SK-N-SH (cell line): ENCODE measurements at regions not wholly inside any gene's neighbourhood (a gene's known extent, or its start where the extent isn't known, plus 50 kb on each side); places are given as distances from the start of the nearest gene placed in this dataset.

ENCODE experiments used
- CTCF ChIA-PET: fragments of 300-600, 350-600 bp; formaldehyde crosslinking; extraction: SDS; loops from one replicate; lab custom pipeline; 2021; lab: Yijun Ruan, JAX
- POLR2A ChIA-PET: fragments of 350-600 bp; sonication (Branson Sonifier 250); formaldehyde crosslinking; extraction: SDS; loops from one replicate; lab custom pipeline; 2020; ENCODE audit warnings: antibody characterized with exemption, inconsistent platforms; lab: Yijun Ruan, JAX
- DNase-seq: peaks from one replicate; pipeline ENCODE4 v3.0.0; 2012
- H2AFZ ChIP-seq: fragments of 200-600 bp; sonication (generic); 2 replicates; pipeline ENCODE4 v1.8.1; 2016; ENCODE audit warnings: antibody characterized with exemption, mild to moderate bottlenecking, low read depth
- H3F3A ChIP-seq: fragments of 200-600 bp; sonication (generic); replicated peaks from 2 replicates; pipeline ENCODE3; 2016; ENCODE audit warnings: antibody characterized with exemption, mild to moderate bottlenecking; ENCODE audit not compliant: insufficient read depth
- H3K27ac ChIP-seq, 2 experiments: fragments of 200-500 bp in 1 of 2; fragments of 200-600 bp in 1 of 2; sonication (Bioruptor generic) in 1 of 2; sonication (generic), shearing (Covaris generic) in 1 of 2; 2 replicates each; pipeline versions ENCODE4 v1.5.1 to v1.6.1; 2014 to 2016; ENCODE audit warnings: low read depth in 2 of 2, inconsistent platforms in 1 of 2, low read length in 1 of 2, mild to moderate bottlenecking in 1 of 2, mixed read lengths in 1 of 2
- H3K27me3 ChIP-seq: fragments of 200-600 bp; sonication (generic), shearing (Covaris generic); 2 replicates; pipeline ENCODE4 v1.6.1; 2016; ENCODE audit warnings: mixed run types; ENCODE audit not compliant: insufficient read depth
- H3K36me3 ChIP-seq, 2 experiments: fragments of 200-500 bp in 1 of 2; fragments of 200-600 bp in 1 of 2; sonication (Bioruptor generic) in 1 of 2; sonication (generic) in 1 of 2; replicated peaks in 1 of 2; 2 replicates each; pipeline versions ENCODE3 to v1.5.1; 2014 to 2016; ENCODE audit warnings: low read length in 1 of 2, mild to moderate bottlenecking in 1 of 2; ENCODE audit not compliant: insufficient read depth in 2 of 2, control insufficient read depth in 1 of 2
- H3K4me1 ChIP-seq, 2 experiments: fragments of 200-500 bp in 1 of 2; fragments of 200-600 bp in 1 of 2; sonication (Bioruptor generic) in 1 of 2; sonication (generic), shearing (Covaris generic) in 1 of 2; 2 replicates each; pipeline versions ENCODE4 v1.5.1 to v1.6.1; 2014 to 2016; ENCODE audit warnings: low read depth in 1 of 2, low read length in 1 of 2, mixed run types in 1 of 2; ENCODE audit not compliant: insufficient read depth in 2 of 2, control insufficient read depth in 1 of 2
- H3K4me2 ChIP-seq: fragments of 200-600 bp; sonication (generic), shearing (Covaris generic); 2 replicates; pipeline ENCODE4 v1.6.1; 2017; ENCODE audit warnings: mixed run types
- H3K4me3 ChIP-seq, 2 experiments: fragments of 200-500 bp in 1 of 2; fragments of 200-600 bp in 1 of 2; sonication (Bioruptor generic) in 1 of 2; sonication (generic), shearing (Covaris generic) in 1 of 2; 2 replicates each; pipeline versions ENCODE4 v1.5.1 to v1.8.1; 2014 to 2016; ENCODE audit warnings: low read depth in 2 of 2, inconsistent platforms in 1 of 2, low read length in 1 of 2, mild to moderate bottlenecking in 1 of 2, mixed read lengths in 1 of 2, moderate library complexity in 1 of 2
- H3K79me2 ChIP-seq: fragments of 200-600 bp; sonication (generic); 2 replicates; pipeline ENCODE4 v1.8.1; 2017; ENCODE audit warnings: mild to moderate bottlenecking; ENCODE audit not compliant: insufficient read depth
- H3K9ac ChIP-seq: fragments of 200-600 bp; sonication (generic); 2 replicates; pipeline ENCODE4 v1.6.1; 2017; ENCODE audit warnings: mixed run types
- H3K9me2 ChIP-seq: fragments of 200-600 bp; sonication (generic); 2 replicates; pipeline ENCODE4 v1.6.1; 2017; ENCODE audit warnings: mixed run types
- H3K9me3 ChIP-seq: fragments of 200-600 bp; sonication (generic); 2 replicates; pipeline ENCODE4 v1.6.1; 2017; ENCODE audit warnings: mixed run types, mild to moderate bottlenecking, moderate library complexity
- H4K20me1 ChIP-seq: fragments of 200-600 bp; sonication (generic); 2 replicates; pipeline ENCODE4 v1.6.1; 2017; ENCODE audit warnings: mild to moderate bottlenecking, mixed run types; ENCODE audit not compliant: insufficient read depth
- CHD2 ChIP-seq: fragments of 150-350 bp; IDR thresholded peaks from 2 replicates; pipeline ENCODE4 v1.6.1; 2018; ENCODE audit warnings: low read length; ENCODE audit not compliant: partially characterized antibody
- CTCF ChIP-seq: fragments of 200-600 bp; sonication (generic); IDR thresholded peaks from 2 replicates; pipeline ENCODE4 v1.6.1; 2017; ENCODE audit warnings: antibody characterized with exemption, mild to moderate bottlenecking, moderate library complexity
- ELF1 ChIP-seq: IDR thresholded peaks from 2 replicates; pipeline ENCODE4 v1.4.0; 2012
- EP300 ChIP-seq, 2 experiments: IDR thresholded peaks; 2 replicates each; pipeline versions ENCODE4 v1.4.0 to v1.6.1; 2012; ENCODE audit warnings: borderline replicate concordance in 1 of 2, low read depth in 1 of 2, low read length in 1 of 2
- FOSL2 ChIP-seq: IDR thresholded peaks from 2 replicates; pipeline ENCODE4 v1.4.0; 2012; ENCODE audit warnings: low read depth, mild to moderate bottlenecking, moderate library complexity, borderline replicate concordance
- FOXJ3 ChIP-seq: sonication (generic); formaldehyde crosslinking; IDR thresholded peaks from 2 replicates; pipeline ENCODE4 v1.5.1; 2020; ENCODE audit warnings: mild to moderate bottlenecking, missing genetic modification reagents
- FOXM1 ChIP-seq: IDR thresholded peaks from 2 replicates; pipeline ENCODE4 v1.4.0; 2012; ENCODE audit warnings: low read depth, mild to moderate bottlenecking
- GABPA ChIP-seq: IDR thresholded peaks from 2 replicates; pipeline ENCODE4 v1.4.0; 2012; ENCODE audit warnings: low read depth, mild to moderate bottlenecking
- GATA2 ChIP-seq: sonication (generic); formaldehyde crosslinking; IDR thresholded peaks from 2 replicates; pipeline ENCODE4 v1.5.0; 2020; ENCODE audit warnings: mild to moderate bottlenecking, missing genetic modification reagents
- IRF3 ChIP-seq: fragments of 150-350 bp; IDR thresholded peaks from 2 replicates; pipeline ENCODE4 v1.6.1; 2016; ENCODE audit warnings: mild to moderate bottlenecking, low read depth, low read length
- JUND ChIP-seq: IDR thresholded peaks from 2 replicates; pipeline ENCODE4 v1.4.0; 2012
- MAX ChIP-seq: IDR thresholded peaks from 2 replicates; pipeline ENCODE4 v1.4.0; 2012; ENCODE audit warnings: low read depth
- MXI1 ChIP-seq: IDR thresholded peaks from 2 replicates; pipeline ENCODE4 v1.6.1; 2012; ENCODE audit warnings: mild to moderate bottlenecking, low read depth, low read length, improper control_type of control experiment
- NFIC ChIP-seq: IDR thresholded peaks from 2 replicates; pipeline ENCODE4 v1.4.0; 2012; ENCODE audit warnings: borderline replicate concordance
- NRF1 ChIP-seq: IDR thresholded peaks from 2 replicates; pipeline ENCODE4 v1.6.1; 2012; ENCODE audit warnings: low read depth, mild to moderate bottlenecking, low read length
- RAD21 ChIP-seq: IDR thresholded peaks from 2 replicates; pipeline ENCODE4 v1.6.1; 2012; ENCODE audit warnings: mild to moderate bottlenecking, low read length
- RCOR1 ChIP-seq: fragments of 150-350 bp; IDR thresholded peaks from 2 replicates; pipeline ENCODE4 v1.6.1; 2017; ENCODE audit warnings: antibody characterized with exemption, low read length
- REST ChIP-seq: IDR thresholded peaks from 2 replicates; pipeline ENCODE4 v1.6.1; 2012; ENCODE audit warnings: mild to moderate bottlenecking, low read depth, low read length, moderate library complexity
- RFX5 ChIP-seq: IDR thresholded peaks from 2 replicates; pipeline ENCODE4 v1.6.1; 2012; ENCODE audit warnings: mild to moderate bottlenecking, improper control_type of control experiment, low read length
- RXRA ChIP-seq: IDR thresholded peaks from 2 replicates; pipeline ENCODE4 v1.4.0; 2012; ENCODE audit warnings: low read depth, mild to moderate bottlenecking, borderline replicate concordance
- SMC3 ChIP-seq: IDR thresholded peaks from 2 replicates; pipeline ENCODE4 v1.6.1; 2012; ENCODE audit warnings: low read depth, low read length, improper control_type of control experiment
- TAF1 ChIP-seq: IDR thresholded peaks from 2 replicates; pipeline ENCODE4 v1.6.1; 2012; ENCODE audit warnings: low read depth, mild to moderate bottlenecking, low read length, moderate library complexity, borderline replicate concordance
- USF1 ChIP-seq: IDR thresholded peaks from 2 replicates; pipeline ENCODE4 v1.4.0; 2012; ENCODE audit warnings: low read depth, borderline replicate concordance
- USF2 ChIP-seq: fragments of 150-350 bp; IDR thresholded peaks from 2 replicates; pipeline ENCODE4 v1.6.1; 2017; ENCODE audit warnings: antibody characterized with exemption, low read length, low read depth, borderline replicate concordance
- ZBTB33 ChIP-seq: IDR thresholded peaks from 2 replicates; pipeline ENCODE4 v1.4.0; 2012; ENCODE audit warnings: low read depth, borderline replicate concordance
- WGBS: methylation state at CpG from one replicate; pipeline ENCODE4 v1.1.6; 2017; ENCODE audit warnings: low lambda C conversion rate; 5-methylcytosine and 5-hydroxymethylcytosine counted together

GRCh38 chr12:126668538-126668937 is 1598.4 kb upstream of the TMEM132C start:
- DNase-seq: no peak
- ChIA-PET POLR2A (no interaction called here), CTCF (no interaction called here)
- 36% methylated on average over 1 of the region's 1 CpG for WGBS
- no peak overlapping the region for H3K4me3 ChIP-seq
- H3F3A ChIP-seq: peaks cover 14% of the 10 kb centered on the region
- H2AFZ ChIP-seq: no peak overlapping the region
- H3K79me2 ChIP-seq: no peaks in the 10 kb centered on the region
- no peaks in the 10 kb centered on the region for H3K9me3 ChIP-seq
- peak overlapping the region in 1 of 2 experiments; percentile 91; a peak in 2 of 4 replicates for H3K27ac ChIP-seq
- peak overlapping the region; percentile 34 for H3K4me2 ChIP-seq
- H4K20me1 ChIP-seq: no peaks in the 10 kb centered on the region
- peaks cover 0 to 4% of the 10 kb centered on the region in 2 experiments; a peak in 1 of 4 replicates for H3K4me1 ChIP-seq
- no peaks in the 10 kb centered on the region for H3K9me2 ChIP-seq
- H3K27me3 ChIP-seq: no peaks in the 10 kb centered on the region
- peak overlapping the region; percentile 45 for H3K9ac ChIP-seq
- H3K36me3 ChIP-seq: no peaks in the 10 kb centered on the region
- TF ChIP-seq JUND (peak; percentile 76), IRF3 (no peak), RCOR1 (no peak), GATA2 (CRISPR knock-in tag) (no peak), USF2 (no peak), SMC3 (no peak), REST (no peak), NRF1 (no peak), NFIC (peak; percentile 50), MXI1 (no peak), TAF1 (no peak), FOXJ3 (CRISPR knock-in tag) (no peak), GABPA (no peak), CHD2 (no peak), FOSL2 (peak; percentile 63), ZBTB33 (no peak), USF1 (no peak), EP300 (IDR thresholded peaks at IDR 0.05; ENCODE audit: borderline replicate concordance in 1 of 2, low read depth in 1 of 2, low read length in 1 of 2) (peak in 1 of 2 experiments; percentile 79; a peak in 2 of 4 replicates), ELF1 (no peak), MAX (no peak), FOXM1 (no peak), CTCF (no peak), RAD21 (no peak), RFX5 (no peak), RXRA (peak; percentile 71; the same call in 1 of the 2 replicates)
